ENCODE measurements at regions not wholly inside any gene's neighbourhood (a gene's known extent, or its start where the extent isn't known, plus 50 kb on each side); places are given as distances from the start of the nearest gene placed in this dataset.
"Not testable (repeated sequence)": the region's sequence is repeated elsewhere in the genome, so short reads cannot be mapped to it uniquely, and the experiment has no call there.

GRCh38 chr22:11042116-11042515, 4485.9 kb upstream of the OR11H1 start:
- no peaks in the 10 kb centered on the region for H3K4me1 Mint-ChIP-seq

GRCh38 chr22:11043289-11043688, 4484.7 kb upstream of the OR11H1 start:
- H3K4me1 Mint-ChIP-seq; H3K36me3 ChIP-seq (replicated peaks in 1 of 2; ENCODE audit: control insufficient read depth in 1 of 2, insufficient read depth in 2 of 2, low read length in 2 of 2); H3K79me2 ChIP-seq (ENCODE audit: insufficient read depth, low read length); H3K27me3 ChIP-seq (ENCODE audit: control insufficient read depth in 2 of 2, insufficient read depth in 2 of 2, low read length in 2 of 2); H4K20me1 ChIP-seq (ENCODE audit: insufficient read depth, low read length); DNase-seq; H3K36me3 Mint-ChIP-seq; H3K4me3 ChIP-seq (replicated peaks in 1 of 3; ENCODE audit: low read depth in 2 of 3, low read length in 3 of 3); H3K4me1 ChIP-seq (ENCODE audit: control insufficient read depth in 1 of 2, insufficient read depth in 2 of 2, low read length in 2 of 2); H3K4me3 Mint-ChIP-seq; H3K9ac ChIP-seq (ENCODE audit: insufficient read depth, low read length, poor library complexity, severe bottlenecking); H3K27ac Mint-ChIP-seq; H3K4me2 ChIP-seq (replicated peaks; ENCODE audit: extremely low read depth, low read length, poor library complexity, severe bottlenecking); H3K27ac ChIP-seq (ENCODE audit: low read depth in 1 of 2, low read length in 2 of 2); intact Hi-C loops (cut with micrococcal nuclease); H2AFZ ChIP-seq (ENCODE audit: insufficient read depth, low read depth, low read length, poor library complexity, severe bottlenecking); H3K27me3 Mint-ChIP-seq (ENCODE audit: low read depth in 3 of 3): not testable (repeated sequence)
- peaks cover 28 to 34% of the 10 kb centered on the region in 2 donors for H3K9me3 ChIP-seq (replicated peaks in 1 of 2; ENCODE audit: control insufficient read depth in 1 of 2, insufficient read depth in 1 of 2, low read length in 2 of 2)
- H3K9me3 Mint-ChIP-seq = peaks cover 14 to 46% (median 38%) of the 10 kb centered on the region in 7 donors

More at GRCh38 chr22:11042116-11042515, 4485.9 kb upstream of the OR11H1 start:
- no peak overlapping the region for H3K4me2 ChIP-seq (replicated peaks; ENCODE audit: extremely low read depth, low read length, poor library complexity, severe bottlenecking)
- 45% methylated on average over 2 of the region's 6 CpGs for WGBS (ENCODE audit: insufficient coverage)
- no peaks in the 10 kb centered on the region for H3K36me3 Mint-ChIP-seq
- H3K4me3 Mint-ChIP-seq = no peak overlapping the region
- H3K9ac ChIP-seq (ENCODE audit: insufficient read depth, low read length, poor library complexity, severe bottlenecking) = no peak overlapping the region
- H3K79me2 ChIP-seq (ENCODE audit: insufficient read depth, low read length) = no peaks in the 10 kb centered on the region
- peaks cover 0 to 1% (median 0%) of the 10 kb centered on the region in 3 donors for H3K27me3 Mint-ChIP-seq (ENCODE audit: low read depth in 3 of 3)
- no peaks in the 10 kb centered on the region for H3K27me3 ChIP-seq (ENCODE audit: control insufficient read depth in 2 of 2, insufficient read depth in 2 of 2, low read length in 2 of 2)
- no peaks in the 10 kb centered on the region for H3K36me3 ChIP-seq (replicated peaks in 1 of 2; ENCODE audit: control insufficient read depth in 1 of 2, insufficient read depth in 2 of 2, low read length in 2 of 2)
- H3K4me1 ChIP-seq (ENCODE audit: control insufficient read depth in 1 of 2, insufficient read depth in 2 of 2, low read length in 2 of 2) = no peaks in the 10 kb centered on the region
- no peaks in the 10 kb centered on the region for H4K20me1 ChIP-seq (ENCODE audit: insufficient read depth, low read length)
- no peak overlapping the region for H3K27ac ChIP-seq (ENCODE audit: low read depth in 1 of 2, low read length in 2 of 2)
- no peak overlapping the region for H3K27ac Mint-ChIP-seq
- peaks cover 20 to 54% (median 45%) of the 10 kb centered on the region in 7 donors for H3K9me3 Mint-ChIP-seq
- H3K9me3 ChIP-seq (replicated peaks in 1 of 2; ENCODE audit: control insufficient read depth in 1 of 2, insufficient read depth in 1 of 2, low read length in 2 of 2) = peaks cover 34 to 45% of the 10 kb centered on the region in 2 donors
- no peak for DNase-seq
- H3K4me3 ChIP-seq (replicated peaks in 1 of 3; ENCODE audit: low read depth in 2 of 3, low read length in 3 of 3) = no peak overlapping the region
- H2AFZ ChIP-seq (ENCODE audit: insufficient read depth, low read depth, low read length, poor library complexity, severe bottlenecking) = no peak overlapping the region
- TF ChIP-seq, protein P1, sequence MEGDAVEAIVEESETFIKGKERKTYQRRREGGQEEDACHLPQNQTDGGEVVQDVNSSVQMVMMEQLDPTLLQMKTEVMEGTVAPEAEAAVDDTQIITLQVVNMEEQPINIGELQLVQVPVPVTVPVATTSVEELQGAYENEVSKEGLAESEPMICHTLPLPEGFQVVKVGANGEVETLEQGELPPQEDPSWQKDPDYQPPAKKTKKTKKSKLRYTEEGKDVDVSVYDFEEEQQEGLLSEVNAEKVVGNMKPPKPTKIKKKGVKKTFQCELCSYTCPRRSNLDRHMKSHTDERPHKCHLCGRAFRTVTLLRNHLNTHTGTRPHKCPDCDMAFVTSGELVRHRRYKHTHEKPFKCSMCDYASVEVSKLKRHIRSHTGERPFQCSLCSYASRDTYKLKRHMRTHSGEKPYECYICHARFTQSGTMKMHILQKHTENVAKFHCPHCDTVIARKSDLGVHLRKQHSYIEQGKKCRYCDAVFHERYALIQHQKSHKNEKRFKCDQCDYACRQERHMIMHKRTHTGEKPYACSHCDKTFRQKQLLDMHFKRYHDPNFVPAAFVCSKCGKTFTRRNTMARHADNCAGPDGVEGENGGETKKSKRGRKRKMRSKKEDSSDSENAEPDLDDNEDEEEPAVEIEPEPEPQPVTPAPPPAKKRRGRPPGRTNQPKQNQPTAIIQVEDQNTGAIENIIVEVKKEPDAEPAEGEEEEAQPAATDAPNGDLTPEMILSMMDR (IDR thresholded peaks at IDR 0.05) = no peak
- intact Hi-C loops (cut with micrococcal nuclease) = no loop called here

DNA sequence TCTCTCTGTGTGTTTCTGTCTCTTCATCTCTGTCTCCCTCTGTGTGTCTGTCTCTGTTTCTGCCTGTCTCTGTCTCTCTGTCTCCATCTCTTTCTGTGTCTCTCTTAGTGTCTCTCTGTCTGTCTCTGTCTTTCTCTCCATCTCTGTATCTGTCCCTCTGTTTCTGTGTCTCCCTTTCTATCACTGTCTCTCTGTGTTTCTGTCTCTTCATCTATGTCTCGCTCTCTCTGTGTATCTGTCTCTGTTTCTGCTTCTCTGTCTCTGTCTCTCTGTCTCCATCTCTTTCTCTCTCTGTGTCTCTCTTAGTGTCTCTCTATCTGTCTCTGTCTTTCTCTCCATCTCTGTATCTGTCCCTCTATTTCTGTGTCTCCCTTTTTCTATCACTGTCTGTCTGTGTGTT, 4479.1 kb upstream of the OR11H1 start:
- DNase-seq; intact Hi-C loops (cut with micrococcal nuclease); H3K4me1 Mint-ChIP-seq; H3K9ac ChIP-seq (ENCODE audit: insufficient read depth, low read length, poor library complexity, severe bottlenecking); H3K79me2 ChIP-seq (ENCODE audit: insufficient read depth, low read length); H3K36me3 Mint-ChIP-seq; H4K20me1 ChIP-seq (ENCODE audit: insufficient read depth, low read length); H3K27ac Mint-ChIP-seq; H3K4me2 ChIP-seq (replicated peaks; ENCODE audit: extremely low read depth, low read length, poor library complexity, severe bottlenecking); H3K4me1 ChIP-seq (ENCODE audit: control insufficient read depth in 1 of 2, insufficient read depth in 2 of 2, low read length in 2 of 2); H3K4me3 ChIP-seq (replicated peaks in 1 of 3; ENCODE audit: low read depth in 2 of 3, low read length in 3 of 3); H3K27ac ChIP-seq (ENCODE audit: low read depth in 1 of 2, low read length in 2 of 2); H3K4me3 Mint-ChIP-seq; H3K27me3 ChIP-seq (ENCODE audit: control insufficient read depth in 2 of 2, insufficient read depth in 2 of 2, low read length in 2 of 2); H3K36me3 ChIP-seq (replicated peaks in 1 of 2; ENCODE audit: control insufficient read depth in 1 of 2, insufficient read depth in 2 of 2, low read length in 2 of 2); H3K27me3 Mint-ChIP-seq (ENCODE audit: low read depth in 3 of 3); H2AFZ ChIP-seq (ENCODE audit: insufficient read depth, low read depth, low read length, poor library complexity, severe bottlenecking): not testable (repeated sequence)
- H3K9me3 Mint-ChIP-seq = peaks cover 12 to 33% (median 30%) of the 10 kb centered on the region in 7 donors
- peaks cover 35 to 36% of the 10 kb centered on the region in 2 donors for H3K9me3 ChIP-seq (replicated peaks in 1 of 2; ENCODE audit: control insufficient read depth in 1 of 2, insufficient read depth in 1 of 2, low read length in 2 of 2)
- 92% methylated on average over 1 of the region's 1 CpG for WGBS (ENCODE audit: insufficient coverage)

GRCh38 chr22:11050226-11050625, 4477.8 kb upstream of the OR11H1 start:
- WGBS (ENCODE audit: insufficient coverage) = 83% methylated on average over 6 of the region's 11 CpGs
- H3K27ac Mint-ChIP-seq; H3K27me3 ChIP-seq (ENCODE audit: control insufficient read depth in 2 of 2, insufficient read depth in 2 of 2, low read length in 2 of 2); H3K4me1 Mint-ChIP-seq; H3K4me3 ChIP-seq (replicated peaks in 1 of 3; ENCODE audit: low read depth in 2 of 3, low read length in 3 of 3); H3K27ac ChIP-seq (ENCODE audit: low read depth in 1 of 2, low read length in 2 of 2); H3K9ac ChIP-seq (ENCODE audit: insufficient read depth, low read length, poor library complexity, severe bottlenecking); H3K79me2 ChIP-seq (ENCODE audit: insufficient read depth, low read length); H2AFZ ChIP-seq (ENCODE audit: insufficient read depth, low read depth, low read length, poor library complexity, severe bottlenecking); DNase-seq; H3K4me1 ChIP-seq (ENCODE audit: control insufficient read depth in 1 of 2, insufficient read depth in 2 of 2, low read length in 2 of 2); H3K36me3 Mint-ChIP-seq; intact Hi-C loops (cut with micrococcal nuclease); H3K4me3 Mint-ChIP-seq; H3K36me3 ChIP-seq (replicated peaks in 1 of 2; ENCODE audit: control insufficient read depth in 1 of 2, insufficient read depth in 2 of 2, low read length in 2 of 2); H3K4me2 ChIP-seq (replicated peaks; ENCODE audit: extremely low read depth, low read length, poor library complexity, severe bottlenecking); H3K27me3 Mint-ChIP-seq (ENCODE audit: low read depth in 3 of 3); H4K20me1 ChIP-seq (ENCODE audit: insufficient read depth, low read length): not testable (repeated sequence)
- peaks cover 20 to 46% (median 43%) of the 10 kb centered on the region in 7 donors for H3K9me3 Mint-ChIP-seq
- peaks cover 44 to 48% of the 10 kb centered on the region in 2 donors for H3K9me3 ChIP-seq (replicated peaks in 1 of 2; ENCODE audit: control insufficient read depth in 1 of 2, insufficient read depth in 1 of 2, low read length in 2 of 2)

Data from CD14-positive monocyte (primary cell).